Activated CD4-positive, alpha-beta T cell treated with anti-CD3 and anti-CD28 coated beads, Interleukin-2, amount 50 U/mL, for 1 hour (primary cell): ENCODE measurements at regions not wholly inside any gene's neighbourhood (a gene's known extent, or its start where the extent isn't known, plus 50 kb on each side); places are given as distances from the start of the nearest gene placed in this dataset.
"Not testable (repeated sequence)": the region's sequence is repeated elsewhere in the genome, so short reads cannot be mapped to it uniquely, and the experiment has no call there.

ENCODE experiments used
- DNase-seq: peaks from one replicate; pipeline ENCODE4 v3.0.0-alpha.2; 2020

DNA sequence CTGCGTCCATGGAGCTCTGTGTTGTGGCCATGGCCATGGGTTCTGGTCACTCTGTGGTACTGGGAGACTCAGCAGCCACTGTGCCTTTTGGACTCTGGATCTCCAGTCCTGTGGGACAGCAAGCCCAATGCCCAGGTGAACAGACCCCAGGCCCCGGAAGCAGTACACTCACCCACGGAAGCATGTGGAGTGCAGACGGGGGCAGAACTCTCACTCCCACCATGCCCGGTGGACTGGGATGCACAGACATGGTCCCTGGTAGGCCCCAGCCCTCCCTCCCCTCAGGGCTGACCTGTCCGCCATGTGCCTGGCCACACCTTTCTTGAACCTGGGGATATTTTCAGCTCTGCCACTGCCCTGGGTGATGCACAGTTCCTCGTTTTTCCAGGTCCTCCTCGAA is 163.3 kb downstream of the URI1 start:
- DNase-seq = no peak

DNA sequence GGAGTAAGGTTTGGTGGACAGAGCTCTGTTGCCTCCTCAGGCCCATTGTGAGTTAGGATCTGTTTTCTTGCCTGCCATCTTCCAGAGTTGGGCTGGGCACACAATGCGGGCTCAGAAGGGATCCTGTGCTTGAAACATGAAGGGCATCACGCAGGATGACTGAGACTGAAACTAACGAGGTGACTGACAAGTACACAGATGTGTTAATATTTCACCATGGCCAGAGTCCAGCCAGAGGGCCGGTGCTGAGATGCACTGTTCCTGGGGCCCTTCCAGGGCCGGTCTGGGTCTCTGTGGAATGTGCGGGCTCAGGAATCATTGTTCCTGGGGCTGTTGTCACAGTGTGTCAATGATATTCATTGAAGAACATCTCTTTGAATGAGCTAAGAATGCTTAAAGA is 163.7 kb downstream of the URI1 start:
- no peak for DNase-seq

DNA sequence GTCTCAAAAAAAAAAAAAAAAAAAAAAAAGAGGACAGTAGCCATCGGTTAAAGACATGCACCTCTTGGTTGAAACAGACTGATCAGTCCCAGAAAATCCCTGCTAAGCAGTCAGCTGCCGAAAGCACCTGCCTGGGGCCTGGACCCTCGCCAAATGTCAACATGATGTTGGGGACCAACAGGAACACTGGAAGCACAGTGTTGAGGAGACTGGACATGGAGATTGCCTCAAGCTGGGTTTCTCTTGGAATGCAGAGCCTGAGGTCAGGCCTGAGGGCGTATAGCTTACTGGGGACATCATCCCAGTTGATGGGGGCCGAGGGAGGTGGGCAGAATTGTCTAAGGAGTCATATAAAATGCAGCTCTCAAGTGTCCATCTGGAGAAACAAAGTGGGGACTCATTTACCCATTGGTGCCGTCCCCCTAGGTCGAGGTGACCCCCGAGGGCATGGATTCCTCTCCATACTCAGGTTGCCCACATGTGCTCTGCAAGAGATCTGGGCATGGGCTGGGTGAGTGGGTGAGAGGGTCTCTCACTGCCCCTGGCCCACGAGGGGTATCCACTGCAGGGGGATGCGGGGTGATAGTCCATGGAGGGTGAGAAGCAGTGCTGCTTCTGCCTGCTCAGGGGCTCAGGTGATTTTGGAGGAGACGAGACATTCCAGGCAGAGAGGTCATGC is 164.5 kb downstream of the URI1 start:
- no peak for DNase-seq

DNA sequence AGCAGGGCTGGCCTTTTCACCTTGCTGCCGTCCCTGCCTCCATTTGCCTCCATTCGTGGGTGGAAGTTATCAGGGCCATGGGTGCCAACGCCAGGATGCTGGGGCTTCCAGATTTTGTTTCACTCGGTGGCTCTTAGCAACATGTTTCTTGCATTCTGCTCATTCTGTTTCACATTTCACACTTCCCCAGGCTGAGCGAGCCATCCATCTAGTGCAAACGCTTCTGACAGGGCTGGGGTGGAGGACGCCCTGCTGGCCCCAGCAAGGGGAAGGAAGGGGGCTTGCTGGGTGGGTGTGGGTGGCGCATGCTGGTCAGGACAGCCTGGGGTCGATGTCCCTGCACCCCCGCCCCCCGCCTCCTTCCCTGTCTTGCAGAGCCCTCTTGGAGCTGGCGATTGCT is 165.2 kb downstream of the URI1 start:
- no peak for DNase-seq

DNA sequence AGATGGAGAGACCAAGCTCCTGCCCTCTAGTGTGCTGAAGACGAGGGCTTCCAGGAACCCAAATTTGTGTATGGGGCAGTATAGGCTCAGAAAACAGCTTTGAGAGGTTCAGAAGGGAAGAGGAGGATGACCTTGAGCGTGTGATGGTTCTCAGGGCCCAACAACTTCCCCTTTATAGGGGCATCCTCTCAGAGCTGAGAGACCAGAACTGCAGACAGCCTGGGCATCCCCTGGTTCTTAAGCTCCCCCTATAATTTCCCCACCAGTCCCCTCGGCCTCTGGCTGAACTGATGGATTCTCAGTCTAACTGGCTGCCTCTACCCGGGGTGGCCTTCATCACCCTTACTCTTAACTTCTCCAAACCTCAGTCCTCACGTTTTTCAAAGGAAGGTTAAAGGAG is 167.5 kb downstream of the URI1 start:
- DNase-seq = no peak

DNA sequence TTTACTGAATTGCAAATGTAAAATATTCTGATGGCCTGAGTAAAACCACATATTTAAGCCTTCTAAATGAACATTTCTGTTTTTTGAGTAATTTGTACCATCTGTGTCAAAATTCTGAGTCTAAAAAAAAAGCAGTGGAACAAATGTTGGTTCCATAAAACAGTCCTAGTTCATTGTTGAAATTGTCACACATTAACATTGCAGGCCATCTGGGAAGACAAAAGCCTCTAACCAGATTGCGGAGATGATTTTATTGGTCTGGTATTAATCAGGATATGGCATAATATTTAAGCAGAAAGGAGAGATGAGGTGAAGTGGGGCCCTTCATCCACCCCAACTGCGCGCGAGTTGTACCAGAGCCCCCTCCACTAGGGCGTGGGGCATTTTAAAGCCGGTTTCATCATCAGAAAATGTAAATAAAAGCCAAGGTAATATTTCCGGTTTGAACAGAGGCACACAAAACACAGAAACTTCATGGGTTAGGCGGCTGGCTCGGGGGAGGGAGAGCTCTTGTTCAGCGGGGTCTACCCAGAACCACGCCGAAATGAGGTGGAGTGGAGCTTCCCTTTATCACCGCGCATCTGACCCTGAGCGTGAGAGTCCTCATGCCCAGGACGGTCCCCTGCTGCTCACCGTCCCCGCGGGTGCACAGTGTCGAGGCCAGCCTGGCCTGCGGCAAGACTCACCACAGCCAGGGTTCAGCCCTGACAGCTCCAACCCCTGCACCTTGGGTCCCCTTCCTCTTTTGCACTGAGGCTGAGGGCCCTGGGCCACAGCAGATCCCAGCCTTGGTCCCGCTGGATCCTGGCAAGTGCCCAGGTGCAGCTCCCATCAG is 169.2 kb downstream of the URI1 start:
- no peak for DNase-seq

DNA sequence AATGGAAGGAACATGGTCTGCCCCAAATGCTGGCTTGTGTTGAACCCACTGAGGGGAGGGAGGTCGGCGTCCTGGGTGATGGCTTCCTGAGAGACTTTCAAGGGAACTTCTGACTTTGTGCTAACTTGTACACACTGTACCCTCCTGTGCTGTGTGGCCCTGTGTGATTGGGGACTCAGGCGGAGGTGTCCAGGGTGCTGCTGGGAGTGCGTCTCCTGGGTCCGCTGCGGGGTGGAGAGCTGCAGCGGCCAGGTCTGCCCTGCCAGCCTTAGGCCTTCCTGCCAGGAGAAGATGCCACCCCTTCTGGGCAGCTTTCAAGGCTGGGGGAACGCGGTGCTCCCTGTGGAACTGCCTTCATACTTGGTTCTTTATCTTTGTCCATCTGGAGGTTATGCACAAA is 170.1 kb downstream of the URI1 start:
- no peak for DNase-seq

DNA sequence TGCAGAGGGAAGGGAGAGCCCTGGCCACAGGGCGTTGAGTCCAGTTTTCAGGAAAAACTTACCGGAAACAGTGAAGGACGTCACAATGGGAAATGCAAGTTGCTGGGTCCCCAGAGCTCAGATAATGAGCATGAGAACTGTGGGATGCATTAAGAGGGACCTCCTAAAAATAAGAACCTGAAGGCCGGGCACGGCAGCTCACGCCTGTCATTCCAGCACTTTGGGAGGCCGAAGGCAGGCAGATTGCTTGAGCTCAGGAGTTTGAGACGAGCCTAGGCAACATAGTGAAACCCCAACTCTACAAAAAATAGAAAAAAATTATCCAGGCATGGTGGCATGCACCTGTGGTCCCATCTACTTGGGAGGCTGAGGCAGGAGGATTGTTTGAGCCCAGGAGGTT is 170.6 kb downstream of the URI1 start:
- DNase-seq = no peak

DNA sequence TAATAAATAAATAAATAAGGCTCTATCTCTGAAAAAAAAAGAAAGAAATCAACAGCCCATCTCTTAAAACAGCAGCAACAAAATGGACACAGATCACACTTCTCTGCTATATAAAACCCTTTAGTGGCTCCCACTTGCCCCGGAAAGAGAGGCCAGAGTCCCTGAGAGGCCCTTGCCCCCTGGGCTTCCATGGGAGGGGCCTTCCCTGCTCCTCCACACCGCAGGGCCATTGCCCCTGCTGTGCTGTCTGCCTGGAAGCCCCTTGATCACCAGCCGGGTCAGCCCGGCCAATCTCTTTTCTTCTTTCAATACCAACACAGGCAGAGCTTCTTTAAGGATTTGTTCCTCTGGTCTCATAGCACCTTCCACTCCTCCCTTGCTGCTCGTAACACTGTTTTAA is 171.1 kb downstream of the URI1 start:
- DNase-seq = no peak

DNA sequence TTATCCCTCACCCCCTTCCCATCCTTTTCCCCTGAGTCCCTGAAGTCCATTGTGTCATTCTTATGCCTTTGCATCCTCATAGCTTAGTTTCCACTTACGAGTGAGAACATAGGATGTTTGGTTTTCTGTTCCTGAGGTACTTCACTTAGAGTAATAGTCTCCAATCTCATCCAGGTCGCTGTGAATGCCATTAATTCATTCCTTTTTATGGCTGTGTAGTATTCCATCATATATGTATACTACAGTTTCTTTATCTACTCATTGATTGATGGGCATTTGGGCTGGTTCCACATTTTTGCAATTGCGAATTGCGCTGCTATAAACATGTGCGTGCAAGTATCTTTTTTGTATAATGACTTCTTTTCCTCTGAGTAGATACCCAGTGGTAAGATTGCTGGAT is 172.1 kb downstream of the URI1 start:
- not testable (repeated sequence) for DNase-seq

DNA sequence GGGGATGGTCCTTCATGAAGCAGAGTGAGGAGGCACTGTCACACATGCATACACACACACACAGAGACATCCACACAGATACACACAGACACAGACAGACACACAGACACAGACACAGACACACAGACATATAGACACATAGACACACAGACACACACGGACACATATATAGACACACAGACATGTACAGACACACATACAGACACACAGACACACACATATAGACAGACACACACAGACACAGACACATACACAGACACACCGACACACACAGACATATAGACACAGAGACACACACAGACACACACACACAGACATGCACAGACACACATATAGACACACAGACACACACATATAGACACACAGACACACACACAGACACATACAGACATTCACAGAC is 173.9 kb downstream of the URI1 start:
- no peak for DNase-seq

DNA sequence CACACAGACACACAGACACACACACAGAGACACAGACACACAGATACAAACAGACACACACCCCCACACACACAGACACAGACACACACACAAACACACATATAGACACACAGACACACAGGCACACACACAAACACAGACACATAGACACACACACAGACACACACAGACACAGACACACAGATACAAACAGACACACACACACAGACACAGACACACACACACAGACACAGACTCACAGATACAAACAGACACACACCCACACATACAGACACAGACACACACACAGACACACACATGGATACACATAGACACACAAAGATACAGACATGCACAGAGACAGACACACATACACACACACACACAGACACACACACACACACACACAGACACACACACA is 174.5 kb downstream of the URI1 start:
- DNase-seq = no peak

DNA sequence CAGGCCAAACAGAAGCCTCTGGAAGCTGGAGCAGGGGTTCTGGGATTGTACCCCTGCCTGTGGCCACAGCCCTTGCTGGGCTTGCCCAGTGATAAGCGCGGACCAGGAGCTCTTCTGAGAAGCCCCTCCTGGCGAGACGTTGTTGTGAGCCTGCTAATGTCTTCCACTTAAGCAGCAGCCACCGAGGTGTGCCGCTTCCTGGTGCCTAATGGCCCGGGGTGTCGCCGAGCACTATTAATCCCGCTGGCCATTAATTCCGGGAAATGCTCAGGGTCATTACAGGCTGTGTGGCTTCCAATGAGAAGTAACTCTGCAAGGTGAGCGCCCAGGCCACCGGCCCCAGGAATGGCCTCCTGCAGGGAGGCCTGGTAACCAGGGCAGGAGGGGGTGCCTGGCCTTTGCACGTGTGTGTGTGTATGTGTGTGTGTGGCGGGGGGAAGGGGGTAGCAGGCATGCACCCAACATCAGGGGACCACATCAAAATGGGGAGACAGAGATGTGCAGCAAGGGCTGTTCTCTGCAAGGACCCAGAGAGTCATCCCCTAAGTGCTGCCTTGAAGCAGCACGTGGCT is 175.0 kb downstream of the URI1 start:
- DNase-seq = no peak

DNA sequence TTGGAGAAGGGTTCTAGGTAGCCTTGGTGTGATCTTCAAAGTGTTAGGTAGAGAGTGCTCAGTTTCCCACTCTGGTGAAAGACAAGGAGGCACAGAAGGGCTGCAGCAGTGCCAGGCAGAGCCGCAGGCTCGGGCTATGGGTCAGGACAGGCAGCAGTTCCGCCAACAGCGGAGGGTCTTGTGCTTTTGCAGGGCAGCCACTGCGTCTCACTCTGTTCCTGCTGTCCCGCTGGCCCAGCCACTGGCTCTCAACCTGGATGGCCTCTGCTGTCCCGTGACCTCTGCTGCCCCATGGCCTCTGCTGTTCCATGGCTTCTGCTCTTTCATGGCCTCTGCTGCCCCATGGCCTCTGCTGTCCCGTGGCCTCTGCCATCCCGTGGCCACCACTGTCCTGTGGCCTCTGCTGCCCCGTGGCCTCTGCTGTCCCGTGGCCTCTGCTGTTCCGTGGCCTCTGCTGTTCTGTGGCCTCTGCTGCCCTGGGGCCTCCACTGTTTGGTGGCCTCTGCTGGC is 175.7 kb downstream of the URI1 start:
- DNase-seq = no peak

DNA sequence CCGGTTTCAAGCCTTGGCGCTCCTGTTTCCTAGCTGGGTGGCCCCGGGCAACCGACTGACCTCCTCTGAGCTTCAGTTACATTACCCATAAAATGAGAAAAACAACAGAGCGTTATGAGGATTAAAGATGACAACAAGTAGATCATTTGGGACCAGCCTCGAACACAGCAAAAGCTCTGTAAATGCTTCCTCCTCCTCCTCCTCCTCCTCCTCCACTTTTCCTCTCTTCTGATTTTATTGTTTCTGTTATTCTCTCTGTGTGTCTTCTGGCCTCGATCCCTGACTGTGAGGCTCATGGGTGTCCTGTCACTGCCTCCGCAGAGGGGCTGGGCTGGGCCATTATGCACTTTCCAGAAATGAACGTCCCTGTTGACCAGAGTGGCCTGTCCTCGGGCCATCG is 176.2 kb downstream of the URI1 start:
- no peak for DNase-seq

DNA sequence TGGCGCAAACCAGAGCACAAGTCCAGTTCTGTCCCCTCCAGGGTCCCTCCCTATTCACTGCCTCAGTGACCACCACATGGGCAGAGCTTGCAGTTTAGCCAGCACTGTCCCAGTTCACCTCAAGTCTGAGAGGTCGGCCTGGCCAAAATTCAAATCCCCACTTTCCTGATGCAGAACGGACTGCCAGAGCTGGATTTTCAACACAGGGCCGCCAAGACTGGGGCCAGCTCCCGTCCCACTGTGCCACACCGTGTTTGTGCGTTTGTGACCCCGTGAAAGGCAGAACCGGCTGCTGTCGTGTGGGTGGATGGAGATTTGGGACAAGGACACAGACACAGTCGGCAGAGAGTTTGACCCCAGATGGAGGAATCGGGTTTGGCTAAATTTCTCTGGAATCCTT is 176.7 kb downstream of the URI1 start:
- no peak for DNase-seq

DNA sequence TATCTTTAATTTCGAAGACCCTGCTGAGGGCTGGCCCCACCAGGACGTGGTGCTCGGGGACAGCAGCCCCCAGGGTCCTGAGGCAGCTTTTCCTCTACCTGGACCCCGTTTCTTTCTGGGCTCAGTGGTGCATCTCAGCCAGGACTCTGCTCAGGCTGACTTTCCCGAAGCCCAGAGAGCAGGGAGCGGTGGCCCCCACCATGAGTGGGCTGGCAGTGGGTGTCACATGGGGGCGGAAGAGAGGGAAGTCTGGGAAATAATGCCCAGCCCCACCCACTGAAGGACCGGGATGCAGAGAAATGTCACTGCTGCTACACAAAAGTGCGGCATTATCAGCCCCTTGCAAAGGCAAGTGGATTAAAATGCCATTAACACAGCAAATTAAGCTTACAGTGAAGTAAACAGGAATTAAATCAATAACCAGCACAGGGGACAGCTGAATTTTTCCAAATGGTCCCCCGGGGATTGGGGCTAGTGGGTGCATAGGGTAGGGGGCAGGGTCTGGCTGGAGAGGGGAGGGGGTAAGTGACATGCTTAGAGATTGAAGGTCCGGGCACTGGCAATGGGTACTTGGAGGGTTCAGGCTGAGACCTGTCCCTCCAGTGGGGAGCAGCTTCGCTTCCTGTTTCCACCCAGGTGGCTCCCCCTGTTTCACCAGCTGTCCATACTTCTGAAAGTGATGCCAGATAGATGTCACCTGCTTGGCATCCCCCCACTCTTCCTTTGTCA is 177.3 kb downstream of the URI1 start:
- no peak for DNase-seq

DNA sequence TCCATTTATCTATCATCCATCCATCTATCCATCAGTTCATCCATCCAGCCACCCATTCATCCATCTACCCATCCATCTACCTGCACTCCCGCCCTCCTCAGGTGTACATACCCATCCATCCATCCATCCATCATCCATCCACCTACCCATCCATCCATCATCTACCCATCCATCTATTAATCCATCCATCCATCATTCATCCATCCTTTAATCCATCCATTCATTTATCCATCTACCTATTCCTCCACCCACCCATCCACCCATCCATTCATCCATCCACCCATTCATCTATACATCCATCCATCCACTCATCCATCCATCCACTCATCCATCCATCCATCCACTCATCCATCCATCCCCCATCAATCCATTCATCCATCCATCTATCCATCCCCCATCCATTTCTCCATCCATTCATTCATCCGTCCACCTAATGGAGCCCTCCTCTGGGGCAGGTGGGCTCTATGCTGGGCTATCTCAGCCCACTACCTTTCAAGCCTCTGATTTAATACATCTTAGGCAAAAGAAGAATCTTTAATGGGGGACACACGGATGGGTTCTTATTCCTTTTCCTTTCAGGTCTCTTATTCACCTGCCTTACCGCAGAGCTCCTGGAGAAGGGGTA is 178.9 kb downstream of the URI1 start:
- no peak for DNase-seq

DNA sequence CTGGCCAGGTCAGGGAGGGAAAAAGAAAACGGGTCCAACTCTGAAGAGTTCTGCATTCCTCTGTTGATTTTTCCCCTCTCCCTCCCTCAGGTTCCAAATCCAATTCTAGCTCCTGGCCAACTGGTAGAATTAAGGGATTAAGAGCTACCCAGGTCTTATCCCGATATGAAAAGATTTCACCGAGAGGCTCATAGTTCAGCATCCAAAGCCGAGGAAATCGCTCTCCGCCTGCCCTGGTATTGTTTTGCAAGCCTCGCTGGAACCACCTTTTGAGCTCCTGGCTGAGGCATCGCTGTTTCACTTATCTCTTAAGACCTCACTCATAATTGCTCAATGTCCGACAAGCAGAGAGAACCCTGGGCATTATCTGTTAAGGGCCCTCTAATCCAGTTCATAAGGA is 180.4 kb downstream of the URI1 start:
- DNase-seq = no peak

DNA sequence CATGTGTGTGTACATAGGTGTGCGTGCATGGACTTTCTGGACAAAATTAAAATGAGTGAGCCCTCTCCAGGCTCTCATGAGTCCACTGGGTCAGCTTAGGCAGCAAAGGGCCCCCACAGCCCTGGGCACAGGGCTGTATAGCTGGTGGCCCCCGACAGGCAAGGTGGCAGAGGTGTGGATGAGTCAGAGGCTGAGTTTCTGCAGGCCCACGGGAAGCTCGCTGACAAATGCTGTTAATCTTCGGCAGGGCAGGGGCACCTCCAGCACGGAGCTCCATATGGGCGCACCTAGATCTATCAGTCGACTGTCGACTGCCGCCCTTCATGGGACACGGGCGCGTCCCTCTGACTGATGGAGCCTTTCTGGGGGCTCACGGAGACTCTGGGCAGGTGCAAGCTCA is 181.1 kb downstream of the URI1 start:
- no peak for DNase-seq

DNA sequence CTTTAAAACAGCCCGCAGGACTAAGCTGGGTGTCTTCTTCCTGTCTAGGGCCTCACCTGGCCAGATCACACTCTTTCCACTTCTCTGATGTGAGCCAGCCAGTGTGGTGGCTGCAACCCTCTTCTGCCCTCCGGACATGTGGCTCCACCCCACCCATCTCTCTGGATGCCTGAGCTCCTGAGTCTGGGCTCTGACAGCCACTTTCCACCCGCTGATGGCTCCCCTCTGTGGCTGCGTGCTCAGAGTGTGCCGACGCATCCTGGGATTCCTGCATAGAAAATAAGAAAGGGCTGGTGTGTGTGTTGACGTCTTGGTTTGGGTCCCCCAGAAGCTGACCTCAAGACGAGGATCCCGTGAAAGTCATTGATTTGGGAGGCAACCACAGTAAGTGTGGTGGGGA is 181.6 kb downstream of the URI1 start:
- DNase-seq = no peak

DNA sequence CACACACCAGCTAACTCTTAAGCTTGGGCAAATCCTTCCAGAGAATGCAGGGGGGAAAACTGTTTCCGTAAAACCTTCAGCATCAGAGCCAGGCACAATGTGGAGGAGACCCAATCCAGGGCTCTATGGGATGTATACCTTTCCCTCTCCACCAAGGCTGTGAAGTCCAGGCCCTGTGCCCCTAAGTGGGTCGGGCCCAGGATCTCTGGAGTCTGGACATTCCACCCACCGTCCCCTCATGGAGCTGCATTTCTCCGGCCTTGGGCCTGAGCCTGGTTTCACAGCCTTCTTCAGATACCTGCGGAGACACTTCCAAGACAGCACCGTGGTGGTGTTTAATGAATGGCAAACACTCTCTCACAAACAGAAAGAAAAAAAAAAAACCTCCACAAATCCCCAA is 186.2 kb downstream of the URI1 start:
- DNase-seq = no peak
